ENCODE measurements at regions not wholly inside any gene's neighbourhood (a gene's known extent, or its start where the extent isn't known, plus 50 kb on each side); places are given as distances from the start of the nearest gene placed in this dataset.

DNA sequence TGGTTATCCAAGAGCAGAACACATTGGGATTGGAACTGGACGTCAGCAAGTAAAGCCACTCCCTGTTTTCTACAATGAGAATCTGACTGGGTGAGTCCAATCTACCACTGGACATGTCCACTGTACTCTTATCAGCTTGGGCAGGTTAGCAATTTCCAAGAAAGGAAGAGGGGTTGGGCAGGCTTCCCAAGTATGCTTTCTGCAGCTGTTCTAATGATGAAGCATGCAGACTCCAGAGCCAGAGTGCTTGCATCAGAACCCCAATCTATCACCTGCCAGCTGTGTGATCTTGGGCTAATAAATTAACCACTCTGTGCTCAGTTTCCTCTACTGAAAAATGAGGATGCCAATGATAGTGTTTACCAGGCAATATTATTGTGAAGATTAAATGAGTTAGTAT lies 92.0 kb downstream of the EMP1 start:
- H3K9me3 ChIP-seq = no peaks in the 10 kb centered on the region
- no peak overlapping the region for H3K4me3 ChIP-seq
- ATAC-seq (peak in 1 of 8 donors; percentile 27), DNase-seq (no peak)
- TF ChIP-seq, protein P1, sequence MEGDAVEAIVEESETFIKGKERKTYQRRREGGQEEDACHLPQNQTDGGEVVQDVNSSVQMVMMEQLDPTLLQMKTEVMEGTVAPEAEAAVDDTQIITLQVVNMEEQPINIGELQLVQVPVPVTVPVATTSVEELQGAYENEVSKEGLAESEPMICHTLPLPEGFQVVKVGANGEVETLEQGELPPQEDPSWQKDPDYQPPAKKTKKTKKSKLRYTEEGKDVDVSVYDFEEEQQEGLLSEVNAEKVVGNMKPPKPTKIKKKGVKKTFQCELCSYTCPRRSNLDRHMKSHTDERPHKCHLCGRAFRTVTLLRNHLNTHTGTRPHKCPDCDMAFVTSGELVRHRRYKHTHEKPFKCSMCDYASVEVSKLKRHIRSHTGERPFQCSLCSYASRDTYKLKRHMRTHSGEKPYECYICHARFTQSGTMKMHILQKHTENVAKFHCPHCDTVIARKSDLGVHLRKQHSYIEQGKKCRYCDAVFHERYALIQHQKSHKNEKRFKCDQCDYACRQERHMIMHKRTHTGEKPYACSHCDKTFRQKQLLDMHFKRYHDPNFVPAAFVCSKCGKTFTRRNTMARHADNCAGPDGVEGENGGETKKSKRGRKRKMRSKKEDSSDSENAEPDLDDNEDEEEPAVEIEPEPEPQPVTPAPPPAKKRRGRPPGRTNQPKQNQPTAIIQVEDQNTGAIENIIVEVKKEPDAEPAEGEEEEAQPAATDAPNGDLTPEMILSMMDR (IDR thresholded peaks at IDR 0.05) = no peak
- H3K36me3 ChIP-seq = no peaks in the 10 kb centered on the region
- intact Hi-C loops (cut with DNase I) = loop anchor here in 1 of 10 donors (10.0 kb wide), 1 partner anchor 366 kb away; no protein-coding TSS in a partner anchor
- H3K27me3 ChIP-seq = peaks cover 0 to 8% (median 0%) of the 10 kb centered on the region in 7 donors
- H3K4me1 ChIP-seq = peaks cover 0 to 5% (median 0%) of the 10 kb centered on the region in 9 donors
- WGBS, 2 donors = 17 to 21% methylated on average over 1 of the region's 1 CpG
- no peak overlapping the region for H3K27ac ChIP-seq

DNA sequence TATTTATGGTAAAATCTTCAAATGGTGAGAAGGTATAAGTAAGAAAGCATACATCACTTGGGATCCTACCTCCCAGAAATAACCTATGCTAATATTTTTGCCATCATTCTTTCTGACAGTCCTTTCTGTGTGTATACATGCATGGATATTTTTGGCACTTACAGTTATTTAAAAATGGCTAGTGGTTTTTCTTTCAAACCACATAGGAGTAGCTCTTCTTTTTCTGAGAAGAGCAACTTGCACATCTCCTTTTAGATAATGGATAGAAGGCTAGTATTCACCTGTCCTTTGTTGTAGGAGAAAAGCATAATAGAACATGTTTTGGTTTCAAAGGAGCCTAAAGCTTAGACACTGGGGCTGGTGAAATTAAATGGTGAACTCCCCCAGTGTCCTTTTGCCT lies 87.3 kb downstream of the EMP1 start:
- Histone ChIP-seq H3K9me3 (no peaks in the 10 kb centered on the region), H3K36me3 (no peaks in the 10 kb centered on the region), H3K27ac (no peak overlapping the region), H3K4me3 (no peak overlapping the region), H3K4me1 (no peaks in the 10 kb centered on the region), H3K27me3 (peaks cover 0 to 10% (median 3%) of the 10 kb centered on the region in 7 donors)
- TF ChIP-seq, protein P1 (IDR thresholded peaks at IDR 0.05) = no peak
- intact Hi-C loops (cut with DNase I) = loop anchor here in 3 of 10 donors (1.0 to 10.0 kb wide), 3 partner anchors 27 to 378 kb away; no protein-coding TSS in a partner anchor
- DNase-seq = no peak
- ATAC-seq = no peak

DNA sequence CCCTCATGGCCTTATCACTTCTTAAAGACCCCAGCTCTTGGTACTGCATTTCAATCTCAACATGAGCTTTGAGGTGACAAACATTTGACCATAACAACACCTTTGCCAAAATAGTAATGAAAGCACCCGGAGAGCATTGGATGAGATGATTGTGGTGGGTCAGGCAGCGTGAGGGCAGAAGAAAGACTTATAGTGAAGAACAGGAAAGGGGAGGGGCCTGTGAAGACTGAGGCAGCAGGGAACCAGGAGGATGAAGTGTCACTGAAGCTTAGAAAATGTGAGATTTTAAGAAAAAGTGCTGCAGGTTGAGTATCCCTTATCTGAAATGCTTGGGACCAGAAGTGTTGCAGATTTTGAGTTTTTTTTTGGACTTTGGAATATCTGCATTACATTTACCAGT lies 86.3 kb downstream of the EMP1 start:
- TF ChIP-seq, protein P1 (IDR thresholded peaks at IDR 0.05) = no peak
- Histone ChIP-seq H3K27ac (no peak overlapping the region), H3K4me3 (no peak overlapping the region), H3K4me1 (peaks cover 0 to 9% (median 7%) of the 10 kb centered on the region in 9 donors), H3K36me3 (no peaks in the 10 kb centered on the region), H3K9me3 (no peaks in the 10 kb centered on the region), H3K27me3 (peaks cover 0 to 12% (median 3%) of the 10 kb centered on the region in 7 donors)
- DNase-seq (no peak), ATAC-seq (no peak)
- 62 to 77% methylated on average over 2 of the region's 2 CpGs for WGBS, 2 donors
- intact Hi-C loops (cut with DNase I) = loop anchor here in 3 of 10 donors (1.0 to 10.0 kb wide), 3 partner anchors 28 to 379 kb away; no protein-coding TSS in a partner anchor

DNA sequence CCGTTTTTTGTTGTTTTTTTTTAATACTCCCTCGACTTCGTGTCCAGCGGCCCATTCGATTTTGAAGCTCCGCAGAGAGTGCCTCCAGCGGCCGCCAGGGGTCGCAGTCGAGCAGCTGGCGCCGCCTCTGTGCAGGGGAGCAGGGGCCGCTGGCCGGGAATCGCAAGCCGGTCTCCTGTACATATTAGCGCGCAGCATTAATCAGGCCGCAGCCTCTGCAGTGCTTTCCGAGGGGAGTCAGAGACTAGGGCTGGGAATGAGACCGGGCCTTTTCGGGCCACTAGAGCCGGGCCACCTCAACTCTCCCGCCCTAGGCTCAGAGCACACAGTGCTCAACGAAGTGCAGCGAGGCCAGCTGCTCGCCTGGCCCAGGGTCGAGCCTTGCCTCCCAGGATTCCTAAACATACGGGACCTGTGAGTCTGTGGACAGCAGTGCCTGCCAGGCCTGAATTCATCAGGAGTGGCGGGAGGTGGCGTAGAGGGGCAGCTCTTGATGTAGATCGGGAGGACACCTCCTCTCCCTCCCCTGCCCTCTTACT lies 81.8 kb downstream of the EMP1 start:
- Histone ChIP-seq H3K4me3 (peak overlapping the region in 2 of 10 donors; percentile 10 to 16), H3K9me3 (no peaks in the 10 kb centered on the region), H3K27me3 (peaks cover 0 to 49% (median 20%) of the 10 kb centered on the region in 7 donors), H3K27ac (peak overlapping the region in 1 of 10 donors; percentile 35), H3K4me1 (peaks cover 0 to 13% (median 10%) of the 10 kb centered on the region in 9 donors), H3K36me3 (no peaks in the 10 kb centered on the region)
- WGBS, 2 donors = 16 to 20% methylated on average over 32 of the region's 32 CpGs
- intact Hi-C loops (cut with DNase I) = loop anchor here in 9 of 10 donors (1.0 to 10.0 kb wide), 12 partner anchors 254 to 889 kb away; no protein-coding TSS in a partner anchor
- peak; percentile 58 to 77 for DNase-seq
- peak; percentile 91 to 96 (median 95) for ATAC-seq
- TF ChIP-seq, protein P1 (IDR thresholded peaks at IDR 0.05) = peak; percentile 91 to 99 (median 98)
